SK-N-SH treated with all-trans-retinoic acid at 6 μM for 48 hours (cell line): ENCODE measurements at regions not wholly inside any gene's neighbourhood (a gene's known extent, or its start where the extent isn't known, plus 50 kb on each side); places are given as distances from the start of the nearest gene placed in this dataset.
"Not testable (repeated sequence)": the region's sequence is repeated elsewhere in the genome, so short reads cannot be mapped to it uniquely, and the experiment has no call there.

Experiments
- ATAC-seq: fragments of 200-7000 bp; cut with Tn5 transposase; 3 replicates; pipeline ENCODE4 v1.9.1; 2020; ENCODE audit warnings: mild to moderate bottlenecking, moderate library complexity
- ARNTL ChIP-seq: fragments of 450-650 bp; formaldehyde crosslinking; IDR thresholded peaks from 2 replicates; pipeline ENCODE4 v1.5.0; 2020; ENCODE audit warnings: low read depth, mild to moderate bottlenecking, moderate library complexity, borderline replicate concordance
- CREB5 ChIP-seq: fragments of 250-450 bp; sonication (Bioruptor Pico); IDR thresholded peaks from 2 replicates; pipeline ENCODE4 v1.5.1; 2020; ENCODE audit warnings: low read depth, mild to moderate bottlenecking, moderate library complexity
- CSDC2 ChIP-seq: fragments of 250-450 bp; sonication (Bioruptor Pico); IDR thresholded peaks from 2 replicates; pipeline ENCODE4 v1.5.0; 2020; ENCODE audit warnings: mild to moderate bottlenecking, moderate library complexity
- ESRRG ChIP-seq: fragments of 250-450 bp; sonication (Bioruptor Pico); IDR thresholded peaks from 2 replicates; pipeline ENCODE4 v1.6.1; 2021; ENCODE audit warnings: mild to moderate bottlenecking
- ISL1 ChIP-seq: fragments of 250-450 bp; sonication (Bioruptor Pico); IDR thresholded peaks from 2 replicates; pipeline ENCODE4 v2.1.2; 2022; ENCODE audit warnings: mild to moderate bottlenecking, moderate library complexity
- OSR1 ChIP-seq: fragments of 250-450 bp; sonication (Bioruptor Pico); IDR thresholded peaks from 2 replicates; pipeline ENCODE4 v1.8.0; 2022; ENCODE audit warnings: moderate library complexity, mild to moderate bottlenecking, inconsistent platforms
- POU6F1 ChIP-seq: fragments of 250-450 bp; sonication (Bioruptor Pico); IDR thresholded peaks from 2 replicates; pipeline ENCODE4 v1.8.0; 2021; ENCODE audit warnings: low read depth, mild to moderate bottlenecking, moderate library complexity, borderline replicate concordance
- PPARA ChIP-seq: fragments of 250-450 bp; sonication (Bioruptor Pico); IDR thresholded peaks from 2 replicates; pipeline ENCODE4 v1.5.0; 2020; ENCODE audit warnings: mild to moderate bottlenecking, borderline replicate concordance
- RARB ChIP-seq: fragments of 250-450 bp; sonication (Bioruptor Pico); IDR thresholded peaks from 2 replicates; pipeline ENCODE4 v1.8.0; 2021; ENCODE audit warnings: mild to moderate bottlenecking, moderate library complexity
- SNAI2 ChIP-seq: fragments of 250-450 bp; sonication (Bioruptor Pico); IDR thresholded peaks from 2 replicates; pipeline ENCODE4 v1.5.0; 2020; ENCODE audit warnings: mild to moderate bottlenecking, moderate library complexity
- TCF4 ChIP-seq: fragments of 250-450 bp; sonication (Bioruptor Pico); IDR thresholded peaks from 2 replicates; pipeline ENCODE4 v1.8.0; 2021; ENCODE audit warnings: mild to moderate bottlenecking, moderate library complexity, borderline replicate concordance
- TOX ChIP-seq: fragments of 250-450 bp; sonication (Bioruptor Pico); IDR thresholded peaks from 2 replicates; pipeline ENCODE4 v1.8.0; 2021; ENCODE audit warnings: mild to moderate bottlenecking, moderate library complexity, borderline replicate concordance
- TSHZ2 ChIP-seq: fragments of 250-450 bp; sonication (Bioruptor Pico); IDR thresholded peaks from 2 replicates; pipeline ENCODE4 v1.5.0; 2020; ENCODE audit warnings: mild to moderate bottlenecking, moderate library complexity
- ZC3H10 ChIP-seq: fragments of 250-450 bp; sonication (Bioruptor Pico); IDR thresholded peaks from 2 replicates; pipeline ENCODE4 v1.5.1; 2021; ENCODE audit warnings: mild to moderate bottlenecking, moderate library complexity
- ZFP30 ChIP-seq: fragments of 450-650 bp; formaldehyde crosslinking; IDR thresholded peaks from 2 replicates; pipeline ENCODE4 v1.5.0; 2022; ENCODE audit warnings: mild to moderate bottlenecking, moderate library complexity
- ZNF565 ChIP-seq: fragments of 450-650 bp; formaldehyde crosslinking; conservative IDR thresholded peaks from 2 replicates; pipeline ENCODE4 v1.5.0; 2020; ENCODE audit warnings: low read depth, mild to moderate bottlenecking, moderate library complexity
- ZNF70 ChIP-seq: fragments of 450-650 bp; formaldehyde crosslinking; IDR thresholded peaks from 2 replicates; pipeline ENCODE4 v1.5.0; 2020; ENCODE audit warnings: mild to moderate bottlenecking, moderate library complexity
- ZNF8 ChIP-seq: fragments of 450-650 bp; formaldehyde crosslinking; IDR thresholded peaks from 2 replicates; pipeline ENCODE4 v1.5.0; 2020; ENCODE audit warnings: mild to moderate bottlenecking, moderate library complexity
- TF ChIP-seq, protein P1 (sequence below): fragments of 250-450 bp; sonication (Bioruptor Pico); IDR thresholded peaks from 2 replicates; pipeline ENCODE4 v1.5.1; 2021; ENCODE audit warnings: mild to moderate bottlenecking, moderate library complexity

- TF ChIP-seq, protein P1, sequence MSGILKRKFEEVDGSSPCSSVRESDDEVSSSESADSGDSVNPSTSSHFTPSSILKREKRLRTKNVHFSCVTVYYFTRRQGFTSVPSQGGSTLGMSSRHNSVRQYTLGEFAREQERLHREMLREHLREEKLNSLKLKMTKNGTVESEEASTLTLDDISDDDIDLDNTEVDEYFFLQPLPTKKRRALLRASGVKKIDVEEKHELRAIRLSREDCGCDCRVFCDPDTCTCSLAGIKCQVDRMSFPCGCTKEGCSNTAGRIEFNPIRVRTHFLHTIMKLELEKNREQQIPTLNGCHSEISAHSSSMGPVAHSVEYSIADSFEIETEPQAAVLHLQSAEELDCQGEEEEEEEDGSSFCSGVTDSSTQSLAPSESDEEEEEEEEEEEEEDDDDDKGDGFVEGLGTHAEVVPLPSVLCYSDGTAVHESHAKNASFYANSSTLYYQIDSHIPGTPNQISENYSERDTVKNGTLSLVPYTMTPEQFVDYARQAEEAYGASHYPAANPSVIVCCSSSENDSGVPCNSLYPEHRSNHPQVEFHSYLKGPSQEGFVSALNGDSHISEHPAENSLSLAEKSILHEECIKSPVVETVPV (CRISPR knock-in tag), result no peak
- no peak for TF ChIP-seq RARB (CRISPR knock-in tag)
- ATAC-seq, result no peak
These were observed 121.1 kb upstream of the DMRT1 start for GRCh38 chr9:720239-720881.

DNA sequence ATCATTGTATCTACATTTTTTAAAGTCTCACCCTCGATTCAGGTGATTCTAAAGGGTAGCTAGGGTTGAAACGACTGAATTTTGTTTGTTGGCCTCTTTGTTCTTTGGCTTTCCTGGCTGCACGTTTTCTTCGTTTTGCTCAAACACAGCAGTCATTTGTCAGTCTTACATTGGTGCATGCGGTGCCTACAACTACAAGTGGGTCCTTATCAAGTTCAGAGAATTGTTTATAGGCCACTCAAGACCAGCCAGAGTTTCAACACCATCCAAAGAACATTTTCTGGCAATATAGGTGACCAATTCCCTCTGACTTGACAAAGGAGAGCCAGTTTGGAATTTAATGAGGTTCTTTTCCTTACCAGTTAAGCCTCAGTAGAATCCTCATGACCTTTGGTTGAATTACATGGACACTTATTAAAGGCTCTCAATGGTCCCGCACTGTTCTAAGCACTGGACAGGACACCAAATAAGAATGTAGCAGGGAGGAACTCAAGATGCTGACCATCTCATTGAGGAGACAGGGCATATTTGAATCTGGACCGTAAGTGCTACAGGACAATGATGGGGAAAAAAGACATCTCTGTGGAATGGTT is 119.0 kb upstream of the DMRT1 start:
- ATAC-seq, result no peak
- TF ChIP-seq POU6F1 (CRISPR knock-in tag), result no peak
- TF ChIP-seq ISL1 (CRISPR knock-in tag), result no peak
- TF ChIP-seq SNAI2 (CRISPR knock-in tag), result no peak
- TF ChIP-seq ZFP30, result no peak
- TF ChIP-seq OSR1, result no peak
- no peak for TF ChIP-seq ARNTL (CRISPR knock-in tag)
- no peak for TF ChIP-seq ZNF565 (CRISPR knock-in tag)
- TF ChIP-seq PPARA (CRISPR knock-in tag), result no peak
- no peak for TF ChIP-seq TOX
- TF ChIP-seq TCF4, result no peak
- no peak for TF ChIP-seq TSHZ2 (CRISPR knock-in tag)

- ATAC-seq, result not testable (repeated sequence)
These were observed 117.0 kb upstream of the DMRT1 start for GRCh38 chr9:724461-724860.

- TF ChIP-seq ZNF70 (CRISPR knock-in tag) (no peak), ESRRG (no peak), ISL1 (CRISPR knock-in tag) (no peak), ZC3H10 (CRISPR knock-in tag) (no peak), ZFP30 (no peak), CREB5 (CRISPR knock-in tag) (no peak), ZNF8 (no peak), TSHZ2 (CRISPR knock-in tag) (no peak), TOX (no peak), CSDC2 (no peak)
- TF ChIP-seq, protein P1 (CRISPR knock-in tag), result no peak
- no peak for ATAC-seq
These were observed 115.5 kb upstream of the DMRT1 start for GRCh38 chr9:726005-726404.
